ENCODE measurements at regions not wholly inside any gene's neighbourhood (a gene's known extent, or its start where the extent isn't known, plus 50 kb on each side); places are given as distances from the start of the nearest gene placed in this dataset.

DNA sequence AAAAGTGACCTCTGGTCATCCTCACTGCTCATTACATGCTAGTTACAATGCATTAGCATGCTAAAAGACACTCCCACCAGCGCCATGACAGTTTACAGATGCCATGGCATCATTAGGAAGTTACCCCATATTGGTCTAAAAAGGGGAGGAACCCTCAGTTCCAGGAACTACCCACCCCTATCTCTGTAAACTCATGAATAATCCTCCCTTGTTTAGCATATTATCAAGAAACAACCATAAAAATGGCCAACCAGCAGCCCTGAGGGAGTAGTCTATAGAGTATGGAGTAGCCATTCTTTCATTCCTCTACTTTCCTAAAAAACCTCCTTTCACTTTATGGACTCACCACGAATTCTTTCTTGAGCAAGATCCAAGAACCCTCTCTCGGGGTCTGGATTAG, 89.4 kb downstream of the ATPSCKMT start:
- Mint-ChIP-seq H3K27me3 (ENCODE audit: insufficient read depth, unreplicated experiment) (peaks cover 11% of the 10 kb centered on the region), H3K9me3 (ENCODE audit: unreplicated experiment) (peaks cover under 1% of the 10 kb centered on the region), H3K4me3 (ENCODE audit: unreplicated experiment) (no peak overlapping the region), H3K4me1 (ENCODE audit: insufficient read depth, unreplicated experiment) (no peaks in the 10 kb centered on the region), H3K36me3 (ENCODE audit: insufficient read depth, unreplicated experiment) (no peaks in the 10 kb centered on the region), H3K27ac (ENCODE audit: low read depth, unreplicated experiment) (no peak overlapping the region)
- DNase-seq (ENCODE audit: unreplicated experiment): no peak
- intact Hi-C loops (cut with micrococcal nuclease): no loop called here
- TF ChIP-seq, protein P1, sequence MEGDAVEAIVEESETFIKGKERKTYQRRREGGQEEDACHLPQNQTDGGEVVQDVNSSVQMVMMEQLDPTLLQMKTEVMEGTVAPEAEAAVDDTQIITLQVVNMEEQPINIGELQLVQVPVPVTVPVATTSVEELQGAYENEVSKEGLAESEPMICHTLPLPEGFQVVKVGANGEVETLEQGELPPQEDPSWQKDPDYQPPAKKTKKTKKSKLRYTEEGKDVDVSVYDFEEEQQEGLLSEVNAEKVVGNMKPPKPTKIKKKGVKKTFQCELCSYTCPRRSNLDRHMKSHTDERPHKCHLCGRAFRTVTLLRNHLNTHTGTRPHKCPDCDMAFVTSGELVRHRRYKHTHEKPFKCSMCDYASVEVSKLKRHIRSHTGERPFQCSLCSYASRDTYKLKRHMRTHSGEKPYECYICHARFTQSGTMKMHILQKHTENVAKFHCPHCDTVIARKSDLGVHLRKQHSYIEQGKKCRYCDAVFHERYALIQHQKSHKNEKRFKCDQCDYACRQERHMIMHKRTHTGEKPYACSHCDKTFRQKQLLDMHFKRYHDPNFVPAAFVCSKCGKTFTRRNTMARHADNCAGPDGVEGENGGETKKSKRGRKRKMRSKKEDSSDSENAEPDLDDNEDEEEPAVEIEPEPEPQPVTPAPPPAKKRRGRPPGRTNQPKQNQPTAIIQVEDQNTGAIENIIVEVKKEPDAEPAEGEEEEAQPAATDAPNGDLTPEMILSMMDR (IDR thresholded peaks at IDR 0.05; ENCODE audit: unreplicated experiment): no peak
- ChIA-PET CTCF (no interaction called here), POLR2A (no interaction called here)
- BruUV-seq (replicated peaks): no TSS peak

DNA sequence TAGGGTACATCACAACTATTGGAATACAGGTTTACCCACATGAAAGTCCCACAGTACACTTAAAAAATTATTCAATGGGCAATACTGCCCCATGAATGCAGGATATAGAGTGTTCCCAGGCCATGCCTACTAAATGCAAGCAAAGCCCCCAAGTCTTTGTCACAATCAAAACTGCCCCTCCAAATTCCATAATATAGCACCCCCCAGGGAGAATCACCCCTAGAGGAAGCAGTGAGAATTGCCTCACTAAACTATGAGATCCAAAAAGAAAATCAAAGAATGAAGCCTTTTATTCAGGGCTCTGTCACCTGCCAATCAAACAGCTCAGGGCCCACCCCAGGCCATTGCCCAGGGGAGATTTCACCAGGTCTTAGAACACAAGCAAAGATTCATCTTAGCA, 90.8 kb downstream of the ATPSCKMT start:
- no peak for DNase-seq (ENCODE audit: unreplicated experiment)
- Mint-ChIP-seq H3K4me3 (ENCODE audit: unreplicated experiment) (no peak overlapping the region), H3K9me3 (ENCODE audit: unreplicated experiment) (no peaks in the 10 kb centered on the region), H3K27ac (ENCODE audit: low read depth, unreplicated experiment) (no peak overlapping the region), H3K4me1 (ENCODE audit: insufficient read depth, unreplicated experiment) (no peaks in the 10 kb centered on the region), H3K36me3 (ENCODE audit: insufficient read depth, unreplicated experiment) (no peaks in the 10 kb centered on the region), H3K27me3 (ENCODE audit: insufficient read depth, unreplicated experiment) (peaks cover 11% of the 10 kb centered on the region)
- TF ChIP-seq, protein P1 (IDR thresholded peaks at IDR 0.05; ENCODE audit: unreplicated experiment): no peak
- ChIA-PET POLR2A (no interaction called here), CTCF (interaction anchor here (0.6 kb wide), 1 partner anchor 234 kb away, joined by 3 read pairs; no protein-coding TSS in a partner anchor)
- BruUV-seq (replicated peaks): no TSS peak
- intact Hi-C loops (cut with micrococcal nuclease): no loop called here

DNA sequence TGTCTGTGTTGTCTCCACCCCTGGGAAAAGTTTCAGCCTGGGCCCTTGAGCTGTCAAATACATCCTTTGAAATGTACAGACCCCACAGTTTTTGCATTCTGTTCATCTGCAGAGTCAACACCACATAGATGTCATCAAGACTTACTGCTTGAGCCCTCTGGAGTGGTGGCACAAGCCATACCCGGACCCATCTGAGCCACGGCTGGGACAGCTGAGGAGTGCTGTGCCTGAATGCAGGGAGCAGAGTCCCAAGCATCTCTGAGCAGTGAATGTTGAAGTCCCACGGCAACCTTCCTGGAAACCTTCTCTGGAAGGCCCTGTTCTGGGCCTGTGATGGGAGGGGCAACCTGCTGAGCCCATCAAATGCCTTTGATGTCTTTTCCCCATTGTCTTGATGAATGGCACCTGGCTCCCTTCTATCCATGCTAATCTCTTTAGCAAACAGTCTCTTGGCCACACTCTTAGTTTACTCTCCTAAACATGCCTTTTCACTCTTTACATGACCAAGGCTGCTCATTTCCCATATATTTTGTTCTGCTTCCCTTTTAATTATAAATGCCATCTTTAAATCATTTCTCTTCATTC, 92.5 kb downstream of the ATPSCKMT start:
- H3K27ac Mint-ChIP-seq (ENCODE audit: low read depth, unreplicated experiment): no peak overlapping the region
- peaks cover 7% of the 10 kb centered on the region for H3K27me3 Mint-ChIP-seq (ENCODE audit: insufficient read depth, unreplicated experiment)
- no peak overlapping the region for H3K4me3 Mint-ChIP-seq (ENCODE audit: unreplicated experiment)
- no peaks in the 10 kb centered on the region for H3K9me3 Mint-ChIP-seq (ENCODE audit: unreplicated experiment)
- TF ChIP-seq, protein P1 (IDR thresholded peaks at IDR 0.05; ENCODE audit: unreplicated experiment): no peak
- CTCF ChIA-PET: interaction anchor here (0.8 to 1.0 kb wide), 2 partner anchors 10 to 279 kb away, joined by 3 read pairs; no protein-coding TSS in a partner anchor
- no peaks in the 10 kb centered on the region for H3K4me1 Mint-ChIP-seq (ENCODE audit: insufficient read depth, unreplicated experiment)
- POLR2A ChIA-PET: no interaction called here
- DNase-seq (ENCODE audit: unreplicated experiment): no peak
- BruUV-seq (replicated peaks): no TSS peak
- intact Hi-C loops (cut with micrococcal nuclease): no loop called here
- H3K36me3 Mint-ChIP-seq (ENCODE audit: insufficient read depth, unreplicated experiment): no peaks in the 10 kb centered on the region

DNA sequence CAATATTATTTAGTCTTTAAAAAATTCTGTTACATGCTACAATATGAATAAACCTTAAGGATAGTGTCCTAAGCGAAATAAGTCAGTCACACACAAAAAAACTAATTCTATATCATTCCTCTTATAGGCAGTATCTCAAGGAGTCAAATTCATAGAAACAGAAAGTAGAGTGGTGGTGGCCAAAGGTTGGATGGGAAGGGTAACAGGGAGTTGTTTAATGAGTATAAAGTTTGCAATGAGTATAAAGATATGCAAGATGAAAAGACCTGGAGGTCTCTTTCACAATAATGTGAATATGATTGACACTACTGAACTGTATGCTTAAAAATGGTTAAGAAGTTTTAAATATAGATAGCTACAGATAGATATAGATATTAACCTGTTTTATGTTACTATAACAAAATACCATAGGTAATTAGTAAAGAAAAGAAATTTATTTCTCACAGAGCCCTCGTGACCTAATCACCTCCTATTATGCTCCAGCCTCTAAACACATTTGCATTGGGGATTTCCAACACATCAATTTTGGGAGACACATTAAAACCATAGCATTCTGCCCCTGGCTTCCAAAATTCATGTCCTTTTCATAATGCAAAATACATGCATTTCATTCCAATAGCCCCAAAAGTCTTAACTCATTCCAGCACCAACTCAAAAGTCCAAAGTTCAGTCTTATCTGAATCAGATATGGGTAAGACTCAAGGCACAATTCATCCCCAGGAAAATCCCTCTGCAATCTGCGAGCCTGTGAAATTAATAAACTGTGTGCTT, 93.6 kb downstream of the ATPSCKMT start:
- no peak overlapping the region for H3K27ac Mint-ChIP-seq (ENCODE audit: low read depth, unreplicated experiment)
- H3K9me3 Mint-ChIP-seq (ENCODE audit: unreplicated experiment): no peaks in the 10 kb centered on the region
- no peaks in the 10 kb centered on the region for H3K4me1 Mint-ChIP-seq (ENCODE audit: insufficient read depth, unreplicated experiment)
- POLR2A ChIA-PET: no interaction called here
- no peaks in the 10 kb centered on the region for H3K27me3 Mint-ChIP-seq (ENCODE audit: insufficient read depth, unreplicated experiment)
- intact Hi-C loops (cut with micrococcal nuclease): no loop called here
- no peak overlapping the region for H3K4me3 Mint-ChIP-seq (ENCODE audit: unreplicated experiment)
- no peak for DNase-seq (ENCODE audit: unreplicated experiment)
- no TSS peak for BruUV-seq (replicated peaks)
- no peaks in the 10 kb centered on the region for H3K36me3 Mint-ChIP-seq (ENCODE audit: insufficient read depth, unreplicated experiment)
- TF ChIP-seq, protein P1 (IDR thresholded peaks at IDR 0.05; ENCODE audit: unreplicated experiment): no peak
- CTCF ChIA-PET: interaction anchor here (0.8 to 1.0 kb wide), 2 partner anchors 9 to 278 kb away, joined by 3 read pairs; no protein-coding TSS in a partner anchor

Measured in MCF 10A (cell line).